ENCODE measurements at regions not wholly inside any gene's neighbourhood (a gene's known extent, or its start where the extent isn't known, plus 50 kb on each side); places are given as distances from the start of the nearest gene placed in this dataset.

DNA sequence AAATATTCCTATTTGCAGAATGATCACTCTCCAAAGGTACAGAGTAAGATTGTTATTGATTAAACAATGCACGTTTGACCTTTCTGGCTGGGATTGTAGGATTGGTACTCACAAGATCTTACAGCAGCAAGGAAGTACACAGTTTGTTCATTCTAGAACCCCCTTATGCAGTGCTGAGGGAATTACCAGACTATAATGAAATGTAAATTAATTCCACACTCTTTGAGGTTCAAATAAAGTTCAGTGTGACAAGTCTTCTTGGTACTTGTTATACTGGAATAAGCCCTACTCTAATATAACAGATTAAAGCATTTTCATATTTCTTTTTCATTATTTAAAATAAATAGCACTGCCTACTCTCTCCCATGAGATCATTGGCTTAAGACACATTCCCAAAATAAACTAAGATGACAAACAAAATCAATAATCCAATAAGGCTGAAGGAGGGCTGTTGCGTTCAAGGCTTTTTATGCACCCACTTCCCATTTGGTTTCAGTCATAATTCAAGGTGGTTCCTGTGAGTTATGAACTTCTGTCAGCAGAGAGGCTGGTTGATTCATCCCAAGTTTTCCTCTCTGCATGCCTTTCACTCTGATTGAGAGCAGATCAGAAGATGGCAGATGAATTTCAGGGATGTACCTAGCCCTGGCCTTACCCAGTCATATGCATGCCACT is 881.5 kb downstream of the C6orf118 start:
- POLR2A ChIA-PET, result no interaction called here
- no peak overlapping the region for H3K4me3 Mint-ChIP-seq
- H3K4me1 Mint-ChIP-seq, result no peaks in the 10 kb centered on the region
- DNase-seq (no peak), ATAC-seq (replicated peaks in 1 of 4) (no peak)
- CTCF ChIA-PET, result no interaction called here
- no peak overlapping the region for H3K27ac ChIP-seq (ENCODE audit: low read length)
- no peaks in the 10 kb centered on the region for H3K27me3 Mint-ChIP-seq
- H3K9me3 Mint-ChIP-seq, result peaks cover 10 to 18% (median 12%) of the 10 kb centered on the region in 3 donors
- no peak overlapping the region for H3K27ac Mint-ChIP-seq
- no peaks in the 10 kb centered on the region for H3K9me3 ChIP-seq
- no peaks in the 10 kb centered on the region for H3K36me3 Mint-ChIP-seq
- H3K4me1 ChIP-seq (ENCODE audit: control insufficient read depth in 1 of 2, extremely low read depth in 1 of 2, insufficient read depth in 2 of 2, low read length in 2 of 2), result no peaks in the 10 kb centered on the region
- no peaks in the 10 kb centered on the region for H3K27me3 ChIP-seq (replicated peaks in 1 of 2; ENCODE audit: control insufficient read depth in 2 of 2, extremely low read depth in 1 of 2, insufficient read depth in 2 of 2, low read length in 1 of 2)
- no peak overlapping the region for H3K4me3 ChIP-seq (ENCODE audit: control insufficient read depth in 1 of 2, extremely low read depth in 1 of 2, low read length in 1 of 2)
- no CpG with 5 or more reads among the region's 2 CpGs for whole genome bisulfite sequencing (ENCODE audit: insufficient coverage)
- no peaks in the 10 kb centered on the region for H3K36me3 ChIP-seq (ENCODE audit: control insufficient read depth in 2 of 2, extremely low read depth in 1 of 2, insufficient read depth in 1 of 2, low read length in 1 of 2)

DNA sequence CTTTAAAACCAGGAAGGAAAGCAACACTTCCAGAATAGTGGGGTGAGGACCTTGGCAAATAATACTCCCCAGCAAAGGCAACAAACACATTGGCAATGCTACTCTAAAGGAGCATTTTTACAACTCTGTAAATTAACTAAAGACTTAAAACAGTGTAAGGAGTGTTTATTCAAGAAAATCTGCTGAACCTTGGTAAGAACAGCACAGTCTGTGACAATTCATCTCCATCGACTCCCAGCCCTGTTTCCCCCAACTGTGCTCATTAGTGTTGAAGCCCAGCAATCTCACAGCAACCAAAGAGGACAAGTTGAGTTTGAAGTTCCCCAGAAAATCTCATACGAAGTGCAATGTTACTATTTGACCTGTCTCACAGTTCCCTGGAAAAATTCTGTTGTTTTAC is 884.9 kb downstream of the C6orf118 start:
- H3K9me3 ChIP-seq, result no peaks in the 10 kb centered on the region
- ATAC-seq (replicated peaks in 1 of 4) (no peak), DNase-seq (no peak)
- Mint-ChIP-seq H3K9me3 (peaks cover 11 to 19% (median 11%) of the 10 kb centered on the region in 3 donors), H3K27me3 (no peaks in the 10 kb centered on the region), H3K36me3 (no peaks in the 10 kb centered on the region), H3K4me3 (no peak overlapping the region), H3K27ac (no peak overlapping the region), H3K4me1 (no peaks in the 10 kb centered on the region)
- 52% methylated on average over 2 of the region's 2 CpGs for WGBS (ENCODE audit: insufficient coverage)
- H3K4me1 ChIP-seq (ENCODE audit: control insufficient read depth in 1 of 2, extremely low read depth in 1 of 2, insufficient read depth in 2 of 2, low read length in 2 of 2), result no peaks in the 10 kb centered on the region
- H3K36me3 ChIP-seq (ENCODE audit: control insufficient read depth in 2 of 2, extremely low read depth in 1 of 2, insufficient read depth in 1 of 2, low read length in 1 of 2), result no peaks in the 10 kb centered on the region
- POLR2A ChIA-PET, result no interaction called here
- CTCF ChIA-PET, result interaction anchor here (0.6 kb wide), 2 partner anchors 39 to 99 kb away, joined by 3 to 5 read pairs; no protein-coding TSS in a partner anchor
- H3K27ac ChIP-seq (ENCODE audit: low read length), result no peak overlapping the region
- no peak overlapping the region for H3K4me3 ChIP-seq (ENCODE audit: control insufficient read depth in 1 of 2, extremely low read depth in 1 of 2, low read length in 1 of 2)
- H3K27me3 ChIP-seq (replicated peaks in 1 of 2; ENCODE audit: control insufficient read depth in 2 of 2, extremely low read depth in 1 of 2, insufficient read depth in 2 of 2, low read length in 1 of 2), result no peaks in the 10 kb centered on the region

DNA sequence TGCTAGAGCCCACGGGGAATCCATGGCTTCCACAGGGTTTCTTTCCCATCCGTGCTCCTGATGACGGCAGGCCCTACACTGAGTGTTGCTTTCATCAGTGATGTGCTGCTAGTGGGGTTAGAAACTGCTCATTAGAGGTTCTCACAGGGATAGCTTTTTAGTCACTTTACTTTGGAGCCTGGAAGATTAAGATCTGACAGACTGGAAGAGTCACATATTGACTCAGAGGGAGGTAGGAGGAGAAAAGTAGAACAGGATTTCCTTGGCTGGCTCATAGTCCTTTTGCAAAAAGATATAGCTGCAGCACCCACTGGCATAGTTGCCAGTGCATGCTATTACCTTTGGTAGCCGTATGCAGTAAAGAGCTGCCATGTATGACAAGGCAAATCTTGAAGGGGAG is 890.3 kb downstream of the C6orf118 start:
- H3K36me3 Mint-ChIP-seq, result no peaks in the 10 kb centered on the region
- no peak for DNase-seq
- POLR2A ChIA-PET, result no interaction called here
- WGBS (ENCODE audit: insufficient coverage), result 95% methylated on average over 3 of the region's 4 CpGs
- H3K27me3 ChIP-seq (replicated peaks in 1 of 2; ENCODE audit: control insufficient read depth in 2 of 2, extremely low read depth in 1 of 2, insufficient read depth in 2 of 2, low read length in 1 of 2), result no peaks in the 10 kb centered on the region
- H3K36me3 ChIP-seq (ENCODE audit: control insufficient read depth in 2 of 2, extremely low read depth in 1 of 2, insufficient read depth in 1 of 2, low read length in 1 of 2), result no peaks in the 10 kb centered on the region
- H3K9me3 Mint-ChIP-seq, result peaks cover 9 to 14% (median 14%) of the 10 kb centered on the region in 3 donors
- H3K27ac Mint-ChIP-seq, result no peak overlapping the region
- no peaks in the 10 kb centered on the region for H3K9me3 ChIP-seq
- peaks cover 0 to 4% (median 0%) of the 10 kb centered on the region in 3 donors for H3K4me1 Mint-ChIP-seq
- no peak for ATAC-seq (replicated peaks in 1 of 4)
- H3K4me3 ChIP-seq (ENCODE audit: control insufficient read depth in 1 of 2, extremely low read depth in 1 of 2, low read length in 1 of 2), result no peak overlapping the region
- no peak overlapping the region for H3K27ac ChIP-seq (ENCODE audit: low read length)
- CTCF ChIA-PET, result no interaction called here
- peaks cover 0 to 4% of the 10 kb centered on the region in 2 donors for H3K27me3 Mint-ChIP-seq
- H3K4me3 Mint-ChIP-seq, result no peak overlapping the region
- H3K4me1 ChIP-seq (ENCODE audit: control insufficient read depth in 1 of 2, extremely low read depth in 1 of 2, insufficient read depth in 2 of 2, low read length in 2 of 2), result no peaks in the 10 kb centered on the region

DNA sequence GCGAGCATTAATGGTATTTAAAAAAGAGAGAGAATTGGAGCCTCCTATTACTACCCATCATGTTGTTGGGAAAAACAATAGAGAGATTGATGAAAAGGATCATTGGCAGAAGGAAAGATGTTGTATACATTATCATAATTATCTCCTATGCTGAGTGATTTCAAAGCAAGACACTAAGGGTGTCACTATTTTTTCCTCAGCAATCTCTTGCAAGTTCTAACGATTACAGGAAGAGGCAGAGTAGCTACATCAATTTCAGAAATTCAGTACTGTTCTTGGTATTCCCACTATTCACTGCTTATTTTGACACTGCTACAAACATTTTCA is 891.2 kb downstream of the C6orf118 start:
- CTCF ChIA-PET, result no interaction called here
- POLR2A ChIA-PET, result no interaction called here
- ATAC-seq (replicated peaks in 1 of 4) (no peak), DNase-seq (no peak)
- no peaks in the 10 kb centered on the region for H3K27me3 ChIP-seq (replicated peaks in 1 of 2; ENCODE audit: control insufficient read depth in 2 of 2, extremely low read depth in 1 of 2, insufficient read depth in 2 of 2, low read length in 1 of 2)
- Mint-ChIP-seq H3K27me3 (peaks cover 0 to 8% of the 10 kb centered on the region in 2 donors), H3K27ac (no peak overlapping the region), H3K36me3 (no peaks in the 10 kb centered on the region), H3K4me1 (peaks cover 0 to 4% (median 0%) of the 10 kb centered on the region in 3 donors), H3K9me3 (peaks cover 8 to 18% (median 17%) of the 10 kb centered on the region in 3 donors), H3K4me3 (no peak overlapping the region)
- H3K27ac ChIP-seq (ENCODE audit: low read length), result no peak overlapping the region
- no peaks in the 10 kb centered on the region for H3K36me3 ChIP-seq (ENCODE audit: control insufficient read depth in 2 of 2, extremely low read depth in 1 of 2, insufficient read depth in 1 of 2, low read length in 1 of 2)
- no peaks in the 10 kb centered on the region for H3K4me1 ChIP-seq (ENCODE audit: control insufficient read depth in 1 of 2, extremely low read depth in 1 of 2, insufficient read depth in 2 of 2, low read length in 2 of 2)
- no peak overlapping the region for H3K4me3 ChIP-seq (ENCODE audit: control insufficient read depth in 1 of 2, extremely low read depth in 1 of 2, low read length in 1 of 2)
- H3K9me3 ChIP-seq, result no peaks in the 10 kb centered on the region
- 80% methylated on average over 1 of the region's 2 CpGs for WGBS (ENCODE audit: insufficient coverage)

DNA sequence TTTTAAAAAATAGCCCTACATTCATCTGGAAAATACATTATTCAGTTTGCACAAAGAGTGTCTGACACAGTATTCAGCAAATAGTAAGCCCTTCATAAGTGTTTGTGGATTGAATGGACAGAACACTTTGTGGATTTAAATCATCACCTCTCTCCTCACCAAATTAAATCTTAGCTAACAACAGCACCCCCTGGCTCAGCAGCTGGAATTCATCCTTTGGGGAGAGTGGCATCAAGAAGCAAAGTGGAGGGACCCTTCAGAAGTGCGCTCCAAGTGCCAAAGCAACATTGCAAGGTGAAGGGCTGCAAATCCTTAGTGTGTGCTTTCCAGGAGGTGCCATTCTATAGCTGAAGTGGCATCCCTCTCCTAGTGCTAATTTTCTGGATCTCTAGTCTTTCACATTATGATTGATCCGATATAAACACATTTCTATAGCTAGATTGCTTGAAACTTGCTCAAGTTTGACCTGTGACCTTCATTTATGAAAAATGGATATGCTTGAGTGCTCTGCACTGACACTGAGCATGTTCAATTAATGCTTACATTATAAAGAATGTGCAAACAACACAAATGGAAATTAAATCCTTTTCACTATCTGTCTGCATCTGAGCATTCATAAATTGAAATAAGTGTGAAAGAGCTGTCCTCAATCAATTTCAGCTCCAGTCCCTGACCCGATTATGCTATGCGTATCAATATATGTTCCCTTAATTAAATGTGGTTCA is 891.7 kb downstream of the C6orf118 start:
- 75% methylated on average over 1 of the region's 4 CpGs for WGBS (ENCODE audit: insufficient coverage)

DNA sequence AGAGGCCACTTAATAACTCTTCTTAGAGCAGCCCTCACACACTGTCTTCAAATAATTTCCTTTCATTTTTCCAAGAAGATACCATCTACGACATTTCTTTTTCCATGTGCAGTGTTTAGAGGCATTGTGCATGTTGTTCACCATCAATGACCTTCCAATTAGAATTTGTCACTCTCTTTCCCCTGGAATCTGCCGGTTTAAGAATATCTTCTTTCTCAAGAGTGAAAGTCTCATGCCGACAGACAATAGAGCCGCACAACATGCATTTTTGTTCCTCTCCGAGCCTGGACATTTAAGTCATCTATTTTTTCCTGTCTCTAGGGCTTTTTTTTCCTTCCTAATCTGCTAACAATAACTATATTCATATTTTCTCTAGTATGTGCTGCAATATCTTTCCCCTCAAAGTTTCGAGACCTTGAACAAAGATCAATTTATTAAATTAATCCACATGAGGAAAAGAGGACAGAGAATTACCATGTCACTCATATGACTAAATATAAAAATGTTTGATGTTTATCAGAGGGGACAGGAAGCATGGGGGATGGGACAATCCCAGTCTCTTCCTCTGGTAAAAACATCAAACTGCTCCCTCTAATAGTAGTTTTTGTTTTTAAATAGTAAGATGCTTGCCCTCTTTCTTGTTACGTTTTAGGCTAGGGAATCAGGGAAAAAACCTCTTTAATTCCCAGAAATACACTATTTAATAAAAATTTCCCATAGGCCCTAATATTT is 893.4 kb downstream of the C6orf118 start:
- no peaks in the 10 kb centered on the region for H3K27me3 ChIP-seq (replicated peaks in 1 of 2; ENCODE audit: control insufficient read depth in 2 of 2, extremely low read depth in 1 of 2, insufficient read depth in 2 of 2, low read length in 1 of 2)
- H3K27ac ChIP-seq (ENCODE audit: low read length), result no peak overlapping the region
- H3K36me3 ChIP-seq (ENCODE audit: control insufficient read depth in 2 of 2, extremely low read depth in 1 of 2, insufficient read depth in 1 of 2, low read length in 1 of 2), result no peaks in the 10 kb centered on the region
- Mint-ChIP-seq H3K27ac (no peak overlapping the region), H3K4me3 (no peak overlapping the region), H3K4me1 (peaks cover 0 to 4% (median 0%) of the 10 kb centered on the region in 3 donors), H3K36me3 (no peaks in the 10 kb centered on the region), H3K9me3 (peaks cover 6 to 11% (median 9%) of the 10 kb centered on the region in 3 donors), H3K27me3 (peaks cover 0 to 8% of the 10 kb centered on the region in 2 donors)
- ATAC-seq (replicated peaks in 1 of 4), result no peak
- H3K4me3 ChIP-seq (ENCODE audit: control insufficient read depth in 1 of 2, extremely low read depth in 1 of 2, low read length in 1 of 2), result no peak overlapping the region
- POLR2A ChIA-PET, result no interaction called here
- no peaks in the 10 kb centered on the region for H3K9me3 ChIP-seq
- no peak for DNase-seq
- CTCF ChIA-PET, result no interaction called here
- no peaks in the 10 kb centered on the region for H3K4me1 ChIP-seq (ENCODE audit: control insufficient read depth in 1 of 2, extremely low read depth in 1 of 2, insufficient read depth in 2 of 2, low read length in 2 of 2)
- 56% methylated on average over 4 of the region's 7 CpGs for WGBS (ENCODE audit: insufficient coverage)

More for the DNA sequence above, 891.7 kb downstream of the C6orf118 start:
- POLR2A ChIA-PET, result no interaction called here
- no peaks in the 10 kb centered on the region for H3K36me3 ChIP-seq (ENCODE audit: control insufficient read depth in 2 of 2, extremely low read depth in 1 of 2, insufficient read depth in 1 of 2, low read length in 1 of 2)
- Mint-ChIP-seq H3K27me3 (peaks cover 0 to 8% of the 10 kb centered on the region in 2 donors), H3K27ac (no peak overlapping the region), H3K36me3 (no peaks in the 10 kb centered on the region), H3K9me3 (peaks cover 8 to 19% (median 17%) of the 10 kb centered on the region in 3 donors), H3K4me1 (peaks cover 0 to 4% (median 0%) of the 10 kb centered on the region in 3 donors), H3K4me3 (no peak overlapping the region)
- DNase-seq (no peak), ATAC-seq (replicated peaks in 1 of 4) (no peak)
- no peaks in the 10 kb centered on the region for H3K4me1 ChIP-seq (ENCODE audit: control insufficient read depth in 1 of 2, extremely low read depth in 1 of 2, insufficient read depth in 2 of 2, low read length in 2 of 2)
- H3K9me3 ChIP-seq, result no peaks in the 10 kb centered on the region
- no peaks in the 10 kb centered on the region for H3K27me3 ChIP-seq (replicated peaks in 1 of 2; ENCODE audit: control insufficient read depth in 2 of 2, extremely low read depth in 1 of 2, insufficient read depth in 2 of 2, low read length in 1 of 2)
- no peak overlapping the region for H3K4me3 ChIP-seq (ENCODE audit: control insufficient read depth in 1 of 2, extremely low read depth in 1 of 2, low read length in 1 of 2)
- CTCF ChIA-PET, result no interaction called here
- no peak overlapping the region for H3K27ac ChIP-seq (ENCODE audit: low read length)

Measured in T-cell (primary cell).